Keratinocyte (primary cell): ENCODE measurements at regions not wholly inside any gene's neighbourhood (a gene's known extent, or its start where the extent isn't known, plus 50 kb on each side); places are given as distances from the start of the nearest gene placed in this dataset.

Experiments
- CTCF ChIP-seq, 3 experiments: IDR thresholded peaks in 1 of 3; conservative IDR thresholded peaks in 1 of 3; optimal IDR thresholded peaks in 1 of 3; 2 replicates in 2 of 3; 3 replicates in 1 of 3; pipeline versions ENCODE3 to v1.5.1; 2011; ENCODE audit warnings: low read length in 3 of 3, mild to moderate bottlenecking in 3 of 3, moderate library complexity in 2 of 3, control low read depth in 1 of 3, inconsistent platforms in 1 of 3; ENCODE audit not compliant: insufficient read depth in 2 of 3; ENCODE audit errors: extremely low read depth in 1 of 3
- EZH2 ChIP-seq: IDR thresholded peaks from one replicate; pipeline ENCODE4 v1.6.1; 2012; ENCODE audit warnings: inconsistent platforms, mild to moderate bottlenecking, low read length, moderate library complexity

GRCh38 chr1:5365751-5366150 is 626.5 kb downstream of the NPHP4 start:
- TF ChIP-seq CTCF (optimal IDR thresholded peaks at IDR 0.05 in 1 of 3, IDR thresholded peaks at IDR 0.05 in 1 of 3, conservative IDR thresholded peaks at IDR 0.05 in 1 of 3; ENCODE audit: extremely low read depth in 1 of 3, insufficient read depth in 2 of 3, low read length in 3 of 3) (no peak), EZH2 (no peak)
